AG04450 (cell line): ENCODE measurements at regions not wholly inside any gene's neighbourhood (a gene's known extent, or its start where the extent isn't known, plus 50 kb on each side); places are given as distances from the start of the nearest gene placed in this dataset.

ENCODE experiments used
- CTCF ChIA-PET: fragments of 300-600, 350-600 bp; formaldehyde crosslinking; extraction: SDS; loops from one replicate; lab custom pipeline; 2022; ENCODE audit warnings: antibody characterized with exemption, inconsistent platforms; lab: Charles Lee
- POLR2A ChIA-PET: fragments of 350-600 bp; formaldehyde crosslinking; extraction: SDS; loops from one replicate; lab custom pipeline; 2021; ENCODE audit warnings: antibody characterized with exemption, inconsistent platforms; lab: Yijun Ruan, JAX
- DNase-seq: peaks from one replicate; pipeline ENCODE4 v3.0.0-alpha.2; 2011; ENCODE audit warnings: low read depth, low spot score
- H3K27ac ChIP-seq: one replicate; pipeline ENCODE4 v1.5.1; 2012; ENCODE audit warnings: low read depth, low read length, control low read depth
- H3K27me3 ChIP-seq: one replicate; pipeline ENCODE4 v1.6.0; 2012; ENCODE audit warnings: low read length; ENCODE audit not compliant: control insufficient read depth, insufficient read depth
- H3K4me3 ChIP-seq: 2 replicates; pipeline ENCODE4 v1.5.1; 2011; ENCODE audit warnings: mild to moderate bottlenecking, low read depth, low read length, control low read depth
- H3K9me3 ChIP-seq: 2 replicates; pipeline ENCODE4 v1.5.1; 2012; ENCODE audit warnings: low read length; ENCODE audit not compliant: control insufficient read depth, insufficient read depth
- TF ChIP-seq, protein P1 (sequence below): IDR thresholded peaks from 2 replicates; pipeline ENCODE4 v1.5.1; 2011; ENCODE audit warnings: low read depth, low read length, control low read depth, inconsistent platforms

DNA sequence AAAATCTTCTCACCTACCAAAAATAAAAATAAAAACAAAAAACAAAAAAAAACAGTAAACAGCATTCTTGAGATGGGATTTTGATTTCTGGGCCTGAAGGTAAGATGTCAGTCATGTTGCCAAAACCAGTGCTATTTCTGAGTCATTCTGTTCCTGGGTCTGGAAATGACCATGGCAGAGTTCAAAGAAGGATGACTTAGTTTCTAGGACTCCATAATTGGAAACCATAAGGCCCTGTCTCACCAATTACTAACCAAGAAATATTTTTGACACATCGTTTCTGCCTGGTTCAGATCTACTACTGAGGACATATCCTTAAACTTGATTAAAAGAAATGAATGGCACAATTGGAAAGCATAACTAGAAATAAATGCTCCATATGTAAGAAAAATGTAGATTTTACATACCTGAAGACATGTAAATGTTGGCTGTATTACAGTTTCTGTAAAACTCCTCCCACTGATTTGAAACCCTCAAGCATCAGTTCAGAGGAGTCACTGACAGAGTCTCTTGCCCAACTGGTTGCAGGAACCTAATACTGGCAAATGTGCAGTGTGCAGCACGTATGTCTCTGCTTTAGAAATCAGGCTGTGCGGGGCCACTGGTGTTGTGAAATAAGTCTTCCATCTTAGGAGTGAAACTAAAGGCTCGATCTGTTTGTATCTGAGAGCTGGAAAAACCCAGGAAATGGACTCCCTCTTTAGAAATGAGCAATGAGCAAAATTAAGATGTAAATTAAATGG, 84.8 kb upstream of the EGR2 start:
- no peak for DNase-seq
- ChIA-PET CTCF (no interaction called here), POLR2A (no interaction called here)
- no peak overlapping the region for H3K4me3 ChIP-seq
- H3K9me3 ChIP-seq = no peaks in the 10 kb centered on the region
- no peaks in the 10 kb centered on the region for H3K27me3 ChIP-seq
- no peak overlapping the region for H3K27ac ChIP-seq
- TF ChIP-seq, protein P1, sequence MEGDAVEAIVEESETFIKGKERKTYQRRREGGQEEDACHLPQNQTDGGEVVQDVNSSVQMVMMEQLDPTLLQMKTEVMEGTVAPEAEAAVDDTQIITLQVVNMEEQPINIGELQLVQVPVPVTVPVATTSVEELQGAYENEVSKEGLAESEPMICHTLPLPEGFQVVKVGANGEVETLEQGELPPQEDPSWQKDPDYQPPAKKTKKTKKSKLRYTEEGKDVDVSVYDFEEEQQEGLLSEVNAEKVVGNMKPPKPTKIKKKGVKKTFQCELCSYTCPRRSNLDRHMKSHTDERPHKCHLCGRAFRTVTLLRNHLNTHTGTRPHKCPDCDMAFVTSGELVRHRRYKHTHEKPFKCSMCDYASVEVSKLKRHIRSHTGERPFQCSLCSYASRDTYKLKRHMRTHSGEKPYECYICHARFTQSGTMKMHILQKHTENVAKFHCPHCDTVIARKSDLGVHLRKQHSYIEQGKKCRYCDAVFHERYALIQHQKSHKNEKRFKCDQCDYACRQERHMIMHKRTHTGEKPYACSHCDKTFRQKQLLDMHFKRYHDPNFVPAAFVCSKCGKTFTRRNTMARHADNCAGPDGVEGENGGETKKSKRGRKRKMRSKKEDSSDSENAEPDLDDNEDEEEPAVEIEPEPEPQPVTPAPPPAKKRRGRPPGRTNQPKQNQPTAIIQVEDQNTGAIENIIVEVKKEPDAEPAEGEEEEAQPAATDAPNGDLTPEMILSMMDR = no peak

DNA sequence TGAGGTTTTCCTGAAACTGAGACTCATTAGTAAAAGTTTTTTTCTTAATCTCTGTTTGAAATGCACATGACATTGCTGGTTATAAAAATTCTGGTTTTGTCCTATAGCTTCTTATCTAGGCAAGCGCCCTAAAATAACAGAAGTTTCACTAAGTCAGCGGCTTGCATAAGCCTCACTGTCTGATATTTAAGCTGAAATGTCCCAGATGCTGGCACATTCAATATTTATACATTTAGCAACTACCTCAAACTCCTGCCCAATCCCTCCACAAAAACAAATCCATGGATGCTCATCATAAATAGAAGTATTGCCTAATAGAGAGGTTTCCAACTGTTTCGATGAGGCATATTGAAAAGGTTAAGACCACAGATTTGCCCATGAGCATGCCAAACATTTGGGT, 83.1 kb upstream of the EGR2 start:
- ChIA-PET POLR2A (no interaction called here), CTCF (interaction anchor here (0.6 kb wide), 1 partner anchor 149 kb away, joined by 4 read pairs; no protein-coding TSS in a partner anchor)
- H3K9me3 ChIP-seq = no peaks in the 10 kb centered on the region
- no peaks in the 10 kb centered on the region for H3K27me3 ChIP-seq
- DNase-seq = no peak
- no peak overlapping the region for H3K27ac ChIP-seq
- TF ChIP-seq, protein P1 = no peak
- H3K4me3 ChIP-seq = no peak overlapping the region

DNA sequence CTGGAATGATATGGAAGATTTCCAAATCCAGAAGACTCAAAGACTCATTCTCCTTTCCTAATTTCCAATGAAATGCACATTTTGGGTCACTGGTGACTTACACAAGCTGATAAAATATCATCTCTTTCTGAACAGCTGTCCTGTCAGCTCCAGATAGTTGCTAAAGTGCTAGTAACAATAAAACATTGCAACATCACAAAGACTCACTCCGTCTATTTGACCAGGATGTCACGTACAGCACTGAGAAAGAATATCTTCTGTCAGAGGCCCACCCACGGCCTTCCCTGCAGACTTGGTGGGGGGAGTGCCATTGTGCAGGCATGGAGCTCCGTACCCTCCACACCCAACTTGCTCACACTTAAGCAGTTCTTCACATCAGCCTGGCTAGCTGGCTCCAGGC, 78.9 kb upstream of the EGR2 start:
- TF ChIP-seq, protein P1 = no peak
- no peak for DNase-seq
- CTCF ChIA-PET = no interaction called here
- H3K27ac ChIP-seq = no peak overlapping the region
- H3K9me3 ChIP-seq = no peaks in the 10 kb centered on the region
- POLR2A ChIA-PET = no interaction called here
- H3K27me3 ChIP-seq = peaks cover 4% of the 10 kb centered on the region
- no peak overlapping the region for H3K4me3 ChIP-seq

DNA sequence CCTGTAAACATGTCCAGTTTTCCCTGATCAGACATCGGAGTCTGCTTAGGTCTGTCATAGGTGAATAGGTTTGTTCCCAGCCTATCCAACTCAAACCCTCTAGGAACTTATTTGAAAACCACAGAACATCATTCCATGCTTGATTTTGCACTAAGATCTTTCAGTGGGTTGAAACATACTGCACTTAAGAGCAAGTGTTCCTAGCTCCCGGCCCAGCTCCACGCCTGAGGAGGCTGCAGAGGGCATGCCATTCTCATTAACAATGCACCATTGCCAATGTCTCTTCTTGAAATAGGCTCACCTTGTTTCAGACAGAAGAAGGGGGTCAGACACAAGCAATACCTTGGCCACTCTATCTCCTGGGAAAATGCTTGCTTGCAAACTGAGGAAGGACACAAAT, 78.0 kb upstream of the EGR2 start:
- H3K27me3 ChIP-seq = peaks cover 4% of the 10 kb centered on the region
- no peak for DNase-seq
- no peak overlapping the region for H3K27ac ChIP-seq
- TF ChIP-seq, protein P1 = no peak
- ChIA-PET POLR2A (no interaction called here), CTCF (no interaction called here)
- H3K4me3 ChIP-seq = no peak overlapping the region
- H3K9me3 ChIP-seq = no peaks in the 10 kb centered on the region

DNA sequence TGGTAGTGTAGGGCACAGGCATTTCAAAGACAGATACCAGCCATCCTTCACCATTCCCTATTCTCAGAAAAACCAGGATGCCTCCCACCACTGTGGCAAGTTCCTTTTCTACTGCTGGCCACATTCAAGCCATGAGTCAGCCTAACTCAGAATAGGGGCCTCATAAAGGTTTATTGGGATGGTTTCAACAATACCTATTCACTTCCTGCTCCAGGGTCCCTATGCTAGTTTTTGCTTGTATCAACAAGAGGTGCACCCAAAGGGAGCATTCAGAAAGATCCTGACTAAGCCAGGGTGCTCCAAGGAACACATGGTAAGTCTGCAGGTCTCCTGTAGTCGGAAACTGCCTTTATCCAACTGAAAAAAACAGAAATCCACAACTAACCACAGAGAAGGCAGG, 76.9 kb upstream of the EGR2 start:
- no peaks in the 10 kb centered on the region for H3K9me3 ChIP-seq
- no peak overlapping the region for H3K4me3 ChIP-seq
- ChIA-PET CTCF (no interaction called here), POLR2A (no interaction called here)
- no peak for DNase-seq
- peaks cover 4% of the 10 kb centered on the region for H3K27me3 ChIP-seq
- TF ChIP-seq, protein P1 = no peak
- H3K27ac ChIP-seq = no peak overlapping the region
